Parathyroid adenoma (tissue), 2 donors: ENCODE measurements at regions not wholly inside any gene's neighbourhood (a gene's known extent, or its start where the extent isn't known, plus 50 kb on each side); places are given as distances from the start of the nearest gene placed in this dataset.

ENCODE experiments used
- H2AFZ ChIP-seq: fragments of 300-600 bp; sonication (generic); one replicate; pipeline ENCODE4 v1.7.0; 2017; ENCODE audit warnings: antibody characterized with exemption, mild to moderate bottlenecking
- H3K27ac ChIP-seq: fragments of 300-600 bp; sonication (generic); one replicate; pipeline ENCODE4 v1.7.0; 2017
- H3K27me3 ChIP-seq: fragments of 300-600 bp; sonication (generic); one replicate; pipeline ENCODE4 v1.7.0; 2017; ENCODE audit warnings: low read length; ENCODE audit not compliant: control insufficient read depth, insufficient read depth
- H3K36me3 ChIP-seq: fragments of 300-600 bp; sonication (generic); one replicate; pipeline ENCODE4 v1.7.0; 2017; ENCODE audit warnings: low read length; ENCODE audit not compliant: control insufficient read depth, insufficient read depth
- H3K4me1 ChIP-seq: fragments of 300-600 bp; sonication (generic); one replicate; pipeline ENCODE4 v1.7.0; 2017; ENCODE audit warnings: control low read depth
- H3K4me2 ChIP-seq: fragments of 300-600 bp; sonication (generic); one replicate; pipeline ENCODE4 v1.7.0; 2017; ENCODE audit warnings: low read length
- H3K4me3 ChIP-seq: fragments of 300-600 bp; sonication (generic); one replicate; pipeline ENCODE4 v1.7.0; 2017; ENCODE audit warnings: low read depth, low read length
- H3K79me2 ChIP-seq: fragments of 300-600 bp; sonication (generic); one replicate; pipeline ENCODE4 v1.7.0; 2017; ENCODE audit warnings: control low read depth
- H3K9ac ChIP-seq: fragments of 300-600 bp; sonication (generic); one replicate; pipeline ENCODE4 v1.7.0; 2017; ENCODE audit warnings: mild to moderate bottlenecking
- H3K9me3 ChIP-seq: fragments of 300-600 bp; sonication (generic); one replicate; pipeline ENCODE4 v1.7.0; 2017; ENCODE audit warnings: low read length; ENCODE audit not compliant: control insufficient read depth
- CTCF ChIP-seq: fragments of 300-600 bp; sonication (generic); IDR thresholded peaks from one replicate; pipeline ENCODE4 v1.7.0; 2017; ENCODE audit warnings: antibody characterized with exemption, mild to moderate bottlenecking
- donor health status: primary hyperparathyroidism.

DNA sequence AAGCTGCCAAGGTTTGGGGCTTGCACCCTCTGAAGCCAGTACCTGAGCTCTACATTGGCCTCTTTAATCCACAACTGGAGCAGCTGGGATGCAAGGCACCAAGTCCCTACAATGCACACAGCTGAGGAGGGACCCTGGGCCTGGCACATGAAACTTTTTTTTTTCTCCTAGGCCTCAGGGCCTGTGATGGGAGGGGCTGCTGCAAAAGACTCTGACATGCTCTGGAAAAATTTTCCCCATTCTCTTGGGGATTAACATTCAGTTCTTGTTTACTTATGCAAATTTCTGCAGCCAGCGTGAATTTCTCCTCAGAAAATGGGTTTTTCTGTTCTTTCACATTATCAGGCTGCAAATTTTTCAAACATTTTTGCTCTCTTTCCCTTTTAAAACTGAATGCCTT, 1072.2 kb downstream of the BRINP3 start:
- Histone ChIP-seq H2AFZ (no peak overlapping the region), H3K36me3 (no peaks in the 10 kb centered on the region)

DNA sequence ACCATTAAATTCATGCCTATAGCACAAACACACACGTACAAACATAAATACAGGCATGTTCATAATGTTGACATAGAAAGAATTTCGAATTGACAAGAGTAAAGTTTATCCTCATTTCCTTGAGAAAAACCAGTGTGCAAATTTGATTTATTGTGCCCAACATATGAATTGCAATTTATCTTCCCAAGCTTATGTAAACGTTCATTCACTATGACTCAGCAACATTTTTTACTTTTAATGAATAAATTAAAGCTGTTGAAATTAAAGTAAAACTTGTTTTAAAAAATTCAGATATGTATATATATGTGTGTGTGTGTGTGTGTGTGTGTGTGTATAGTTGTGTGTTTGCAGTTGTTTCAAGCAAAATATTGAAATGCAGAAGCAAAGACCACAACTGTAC, 1067.9 kb downstream of the BRINP3 start:
- H3K79me2 ChIP-seq: no peaks in the 10 kb centered on the region
- no peak overlapping the region for H3K4me3 ChIP-seq
- H3K4me1 ChIP-seq: no peaks in the 10 kb centered on the region
- H3K4me2 ChIP-seq: no peak overlapping the region
- no peaks in the 10 kb centered on the region for H3K36me3 ChIP-seq
- H3K9me3 ChIP-seq: no peaks in the 10 kb centered on the region
- H2AFZ ChIP-seq: no peak overlapping the region
- no peak overlapping the region for H3K9ac ChIP-seq
- H3K27me3 ChIP-seq: no peaks in the 10 kb centered on the region
- no peak for TF ChIP-seq CTCF
- no peak overlapping the region for H3K27ac ChIP-seq

More for the DNA sequence above, 1072.2 kb downstream of the BRINP3 start:
- no peak for TF ChIP-seq CTCF
- Histone ChIP-seq H3K79me2 (no peaks in the 10 kb centered on the region), H3K4me1 (no peaks in the 10 kb centered on the region), H3K4me2 (no peak overlapping the region), H3K27me3 (no peaks in the 10 kb centered on the region), H3K27ac (no peak overlapping the region), H3K9me3 (no peaks in the 10 kb centered on the region), H3K9ac (no peak overlapping the region), H3K4me3 (no peak overlapping the region)

- Histone ChIP-seq H3K9me3 (no peaks in the 10 kb centered on the region), H3K27me3 (no peaks in the 10 kb centered on the region), H2AFZ (no peak overlapping the region), H3K4me3 (no peak overlapping the region), H3K79me2 (no peaks in the 10 kb centered on the region), H3K36me3 (no peaks in the 10 kb centered on the region), H3K4me2 (no peak overlapping the region), H3K27ac (no peak overlapping the region), H3K4me1 (no peaks in the 10 kb centered on the region), H3K9ac (no peak overlapping the region)
- no peak for TF ChIP-seq CTCF
Observed at GRCh38 chr1:189424746-189425331, 1052.8 kb downstream of the BRINP3 start.

GRCh38 chr1:189429610-189430009, 1048.1 kb downstream of the BRINP3 start:
- Histone ChIP-seq H3K9me3 (no peaks in the 10 kb centered on the region), H2AFZ (no peak overlapping the region), H3K9ac (no peak overlapping the region), H3K4me3 (no peak overlapping the region), H3K27me3 (no peaks in the 10 kb centered on the region), H3K36me3 (no peaks in the 10 kb centered on the region), H3K27ac (no peak overlapping the region), H3K4me2 (no peak overlapping the region), H3K4me1 (no peaks in the 10 kb centered on the region), H3K79me2 (no peaks in the 10 kb centered on the region)
- TF ChIP-seq CTCF: no peak

- H3K27ac ChIP-seq: no peak overlapping the region
- H3K9ac ChIP-seq: no peak overlapping the region
- H2AFZ ChIP-seq: no peak overlapping the region
- H3K9me3 ChIP-seq: no peaks in the 10 kb centered on the region
- no peaks in the 10 kb centered on the region for H3K4me1 ChIP-seq
- no peak overlapping the region for H3K4me3 ChIP-seq
- no peaks in the 10 kb centered on the region for H3K36me3 ChIP-seq
- no peak overlapping the region for H3K4me2 ChIP-seq
- TF ChIP-seq CTCF: no peak
- no peaks in the 10 kb centered on the region for H3K27me3 ChIP-seq
- H3K79me2 ChIP-seq: no peaks in the 10 kb centered on the region
Observed at GRCh38 chr1:189431447-189431846, 1046.2 kb downstream of the BRINP3 start.
